DMS153 (cell line): ENCODE measurements at regions not wholly inside any gene's neighbourhood (a gene's known extent, or its start where the extent isn't known, plus 50 kb on each side); places are given as distances from the start of the nearest gene placed in this dataset.

ENCODE experiments used
- DNase-seq: peaks from one replicate; lab custom pipeline; 2025; lab: John Stamatoyannopoulos, UW

GRCh38 chr11:33646629-33647028, 54.0 kb downstream of the C11orf91 start:
- DNase-seq = no peak

- no peak for DNase-seq
These were observed 54.5 kb downstream of the C11orf91 start for GRCh38 chr11:33646168-33646567.

DNA sequence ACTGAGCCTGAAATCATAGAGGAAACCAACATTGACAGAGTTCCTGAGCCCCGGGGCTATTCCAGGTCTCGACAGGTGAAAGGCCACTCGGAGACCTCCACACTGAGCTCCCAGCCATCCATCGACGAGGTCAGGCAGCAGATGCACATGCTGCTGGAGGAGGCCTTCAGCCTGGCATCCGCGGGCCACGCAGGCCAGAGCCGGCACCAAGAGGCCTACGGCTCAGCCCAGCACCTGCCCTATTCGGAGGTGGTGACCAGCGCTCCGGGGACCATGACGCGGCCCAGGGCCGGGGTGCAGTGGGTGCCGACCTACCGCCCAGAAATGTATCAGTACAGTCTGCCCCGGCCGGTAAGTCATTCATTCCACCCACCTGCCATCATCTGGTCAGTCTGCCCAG, 54.9 kb downstream of the C11orf91 start:
- no peak for DNase-seq

GRCh38 chr11:33643167-33643824, 57.3 kb downstream of the C11orf91 start:
- no peak for DNase-seq

- no peak for DNase-seq
These were observed 58.0 kb downstream of the C11orf91 start for GRCh38 chr11:33642461-33643166.

DNA sequence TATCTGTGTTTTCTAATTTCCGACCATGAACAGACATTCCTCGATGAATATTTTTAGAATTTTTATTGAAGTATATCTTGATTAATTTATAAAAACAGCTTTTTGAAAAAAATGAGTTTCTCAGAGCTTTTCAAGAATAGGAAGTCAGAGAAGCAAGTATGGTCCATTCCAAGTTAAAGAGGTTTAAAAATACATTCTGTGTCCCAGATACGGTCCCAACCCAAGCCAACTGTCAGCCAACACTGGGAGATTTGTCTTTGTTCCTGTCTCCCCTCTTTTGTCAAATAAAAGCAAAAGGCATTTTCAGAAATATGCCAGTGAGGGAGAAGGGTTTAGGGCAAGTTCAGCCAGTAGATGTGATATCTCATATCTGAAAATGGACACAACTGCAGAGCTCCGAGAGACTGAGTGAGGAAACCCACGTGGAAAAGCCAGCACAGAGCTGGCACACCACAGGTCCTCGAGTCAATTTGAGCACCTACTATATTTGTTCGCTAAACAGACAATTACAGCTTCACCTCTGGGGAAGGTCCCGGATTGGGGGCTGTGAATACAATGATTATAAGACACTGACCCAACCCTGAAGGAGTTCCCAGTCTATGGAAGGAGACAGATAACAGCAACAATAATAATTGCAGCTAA, 59.8 kb downstream of the C11orf91 start:
- DNase-seq = no peak

DNA sequence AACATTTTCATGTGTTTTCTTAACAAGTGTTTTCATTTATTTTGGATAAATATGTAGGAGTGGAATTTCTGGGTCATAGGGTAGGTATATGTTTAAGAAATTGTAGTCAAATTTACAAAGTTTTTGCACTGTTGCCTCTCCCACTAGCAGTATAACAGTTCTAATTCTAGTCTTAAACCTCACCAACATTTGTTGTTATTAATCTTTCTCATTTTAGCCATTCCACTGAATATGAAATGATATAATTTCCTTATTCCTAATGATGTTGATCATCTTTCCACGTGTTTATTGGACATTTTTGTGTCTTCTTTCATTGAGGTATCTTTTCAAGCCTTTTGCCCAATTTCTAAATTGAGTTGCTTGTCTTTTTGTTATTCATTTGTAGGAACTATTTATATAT, 62.0 kb downstream of the C11orf91 start:
- no peak for DNase-seq

- no peak for DNase-seq
These were observed 64.5 kb downstream of the C11orf91 start for GRCh38 chr11:33636104-33636503.

DNA sequence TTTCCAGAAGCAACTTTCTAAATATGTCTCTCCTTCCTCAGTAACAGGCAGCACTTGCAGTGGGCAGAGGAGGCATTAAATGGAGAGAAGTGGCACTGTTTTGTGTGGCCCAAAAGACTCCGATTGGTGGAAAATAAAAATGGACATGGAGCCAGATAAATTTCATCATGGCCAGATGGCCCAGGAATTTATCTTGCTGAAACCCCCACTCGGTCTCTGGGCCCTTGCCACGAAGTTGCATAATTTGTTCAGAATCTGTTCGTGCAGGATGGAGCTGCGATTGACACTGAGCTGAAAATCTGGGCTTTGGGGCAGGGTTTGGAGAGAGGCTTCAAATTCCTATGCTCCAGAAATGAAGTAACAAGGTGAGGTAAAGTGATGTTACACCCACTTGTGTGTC, 65.5 kb downstream of the C11orf91 start:
- no peak for DNase-seq

- DNase-seq = no peak
These were observed 66.3 kb downstream of the C11orf91 start for GRCh38 chr11:33634291-33634834.

GRCh38 chr11:33633251-33634003, 67.2 kb downstream of the C11orf91 start:
- DNase-seq = peak; percentile 81

DNA sequence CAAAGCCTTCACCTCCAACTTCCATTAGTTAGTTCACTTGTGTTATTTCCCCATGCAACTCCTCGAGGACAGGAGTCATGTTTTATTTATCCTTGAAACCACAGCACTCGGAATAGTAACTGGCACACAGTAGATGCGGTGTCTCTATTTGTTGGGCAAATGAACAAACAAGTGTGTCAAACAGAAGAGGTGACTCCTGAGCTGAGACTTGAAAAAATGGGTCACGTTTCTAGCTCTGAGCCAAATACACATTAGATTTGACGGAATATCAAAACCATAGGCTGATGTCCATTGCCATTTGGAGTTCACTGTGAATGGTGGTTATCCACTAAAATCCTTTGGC, 68.9 kb downstream of the C11orf91 start:
- DNase-seq = no peak

- DNase-seq = no peak
These were observed 69.5 kb downstream of the C11orf91 start for GRCh38 chr11:33630936-33631748.

DNA sequence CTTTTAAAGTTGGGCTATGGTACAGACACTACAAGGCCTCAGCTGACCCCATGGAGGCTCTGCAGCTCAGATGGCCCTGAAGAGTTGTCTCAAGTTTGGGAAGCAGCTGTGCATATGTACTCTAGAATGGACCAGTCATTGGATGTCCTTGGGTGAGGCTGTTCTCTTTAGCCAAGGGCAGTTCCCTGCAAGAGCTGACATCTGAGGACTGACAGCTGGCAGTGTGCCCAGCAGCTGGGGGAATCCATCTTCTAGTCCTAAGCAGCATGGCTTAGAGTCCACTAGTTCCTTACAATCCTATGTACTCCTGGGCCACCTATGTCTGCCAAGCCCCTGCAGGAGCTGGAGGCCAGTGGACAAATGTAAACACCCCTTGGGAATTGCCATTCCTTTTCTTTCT, 76.5 kb downstream of the C11orf91 start:
- no peak for DNase-seq

- no peak for DNase-seq
These were observed 77.8 kb downstream of the C11orf91 start for GRCh38 chr11:33622806-33623205.

GRCh38 chr11:33622186-33622585, 78.4 kb downstream of the C11orf91 start:
- no peak for DNase-seq

GRCh38 chr11:33620423-33621171, 80.0 kb downstream of the C11orf91 start:
- DNase-seq = no peak

DNA sequence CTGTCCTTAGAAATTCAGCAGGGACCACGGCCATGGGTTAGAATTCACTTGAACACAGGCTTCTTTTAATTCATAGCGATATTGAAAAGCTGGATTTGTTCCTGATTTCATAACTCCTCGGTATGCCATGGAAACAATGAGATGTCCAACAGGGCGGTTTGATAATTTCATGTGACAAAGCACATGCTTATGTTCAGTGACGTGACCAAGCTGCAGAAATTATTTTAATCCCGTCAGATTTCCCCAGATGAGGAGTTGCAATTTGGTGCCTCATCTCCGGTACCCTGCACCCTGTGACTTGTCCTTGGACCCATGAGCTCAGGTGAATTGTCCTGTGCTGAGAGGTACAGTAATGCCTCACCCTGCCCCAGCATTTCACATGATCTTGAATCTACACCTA, 81.7 kb downstream of the C11orf91 start:
- DNase-seq = no peak

GRCh38 chr11:33618351-33618710, 82.3 kb downstream of the C11orf91 start:
- no peak for DNase-seq

DNA sequence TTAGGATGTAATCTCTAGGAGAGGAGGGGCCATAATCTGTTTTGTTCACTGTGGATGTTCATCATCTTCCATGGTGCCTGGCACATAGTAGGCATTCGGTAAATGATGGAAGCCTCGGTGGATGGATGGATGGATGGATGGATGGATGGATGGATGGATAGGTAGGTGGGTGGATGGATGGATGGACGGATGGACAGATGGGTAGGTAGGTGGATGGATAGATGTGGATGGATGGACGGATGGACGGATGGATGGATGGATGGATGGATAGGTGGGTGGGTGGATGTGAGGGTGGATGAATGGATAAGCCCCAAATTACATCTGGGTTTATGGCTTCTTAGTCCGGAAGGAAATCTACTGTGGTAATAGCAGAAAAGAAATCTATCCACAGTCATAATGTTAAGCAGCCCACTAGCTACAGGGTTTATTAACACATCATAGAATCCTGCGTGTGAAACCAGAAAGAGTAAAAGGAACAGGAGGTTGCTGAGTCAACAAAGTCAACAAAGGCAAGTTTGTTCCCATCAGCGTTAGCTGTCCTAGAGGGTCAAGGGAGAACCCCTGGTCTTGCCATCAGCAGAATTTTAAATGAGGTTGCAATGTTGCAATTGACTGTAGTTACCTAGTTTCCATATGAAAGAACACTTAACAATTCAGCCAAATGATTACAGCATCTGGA, 82.8 kb downstream of the C11orf91 start:
- no peak for DNase-seq
